CD4-positive, alpha-beta T cell (primary cell): ENCODE measurements at regions not wholly inside any gene's neighbourhood (a gene's known extent, or its start where the extent isn't known, plus 50 kb on each side); places are given as distances from the start of the nearest gene placed in this dataset.

Experiments used
- ATAC-seq: fragments of 200-7000 bp; cut with Tn5 transposase; one replicate; pipeline ENCODE4 v1.10.0; 2022; ENCODE audit warnings: mild to moderate bottlenecking; ENCODE audit not compliant: poor library complexity
- CTCF ChIA-PET: fragments of 350-600 bp; sonication (Branson Sonifier 250); formaldehyde crosslinking; loops from one replicate; lab custom pipeline; 2021; ENCODE audit warnings: antibody characterized with exemption, inconsistent platforms; lab: Charles Lee
- POLR2A ChIA-PET: fragments of 350-600 bp; sonication (Branson Sonifier 250); formaldehyde crosslinking; loops from one replicate; lab custom pipeline; 2021; ENCODE audit warnings: antibody characterized with exemption, inconsistent platforms; lab: Charles Lee
- DNase-seq, 14 experiments: peaks; one replicate each; pipeline ENCODE4 v3.0.0-alpha.2; 2013 to 2020; ENCODE audit warnings: mixed read lengths in 2 of 14
- H3K27ac ChIP-seq, 2 donors: one replicate each; pipeline versions ENCODE4 v1.5.1 to v1.7.0; 2013; ENCODE audit warnings: low read length in 2 of 2, low read depth in 1 of 2, mild to moderate bottlenecking in 1 of 2
- H3K27me3 ChIP-seq, 2 experiments: 1 replicate in 1 of 2; 2 replicates in 1 of 2; pipeline versions ENCODE4 v1.6.1 to v1.7.0; 2013; ENCODE audit warnings: low read length in 2 of 2, control low read depth in 1 of 2, mild to moderate bottlenecking in 1 of 2, moderate library complexity in 1 of 2; ENCODE audit not compliant: insufficient read depth in 2 of 2, control insufficient read depth in 1 of 2
- H3K36me3 ChIP-seq: one replicate; pipeline ENCODE4 v1.6.1; 2013; ENCODE audit warnings: low read length, control low read depth; ENCODE audit not compliant: insufficient read depth
- H3K4me1 ChIP-seq: one replicate; pipeline ENCODE4 v1.6.1; 2013; ENCODE audit warnings: low read length, control low read depth; ENCODE audit not compliant: insufficient read depth
- H3K4me3 ChIP-seq: one replicate; pipeline ENCODE4 v1.5.1; 2013; ENCODE audit warnings: mild to moderate bottlenecking, low read length, moderate library complexity
- H3K9me3 ChIP-seq, 2 experiments: 1 replicate in 1 of 2; 2 replicates in 1 of 2; pipeline versions ENCODE4 v1.6.1 to v1.7.0; 2013; ENCODE audit warnings: low read length in 2 of 2, mild to moderate bottlenecking in 2 of 2, control low read depth in 1 of 2, moderate library complexity in 1 of 2; ENCODE audit not compliant: control insufficient read depth in 1 of 2, insufficient read depth in 1 of 2
- H3K27ac Mint-ChIP-seq: one replicate; pipeline ENCODE4 v1.8.0; 2020; ENCODE audit warnings: mixed read lengths
- H3K27me3 Mint-ChIP-seq: one replicate; pipeline ENCODE4 v1.8.0; 2021; ENCODE audit warnings: mixed read lengths
- H3K36me3 Mint-ChIP-seq: one replicate; pipeline ENCODE4 v1.8.0; 2021; ENCODE audit warnings: low read depth, mixed read lengths
- H3K4me1 Mint-ChIP-seq: one replicate; pipeline ENCODE4 v1.8.0; 2021; ENCODE audit warnings: low read depth, mixed read lengths
- H3K4me3 Mint-ChIP-seq: one replicate; pipeline ENCODE4 v1.8.0; 2020; ENCODE audit warnings: mild to moderate bottlenecking, mixed read lengths
- H3K9me3 Mint-ChIP-seq: one replicate; pipeline ENCODE4 v1.8.0; 2020; ENCODE audit warnings: mixed read lengths
- intact Hi-C, 2 experiments: fragments of 100-400 bp; cut with DNase I in 1 of 2; cut with micrococcal nuclease in 1 of 2; formaldehyde crosslinking; loops; one replicate each; pipeline versions ENCODE4 v1.15.1 to v1.9.0; 2023 to 2025; cut with DNase I, micrococcal nuclease
- TF ChIP-seq, protein P1 (sequence below): fragments of 200-600 bp; IDR thresholded peaks from one replicate; pipeline ENCODE4 v1.8.0; 2022; ENCODE audit warnings: antibody characterized with exemption, mild to moderate bottlenecking

DNA sequence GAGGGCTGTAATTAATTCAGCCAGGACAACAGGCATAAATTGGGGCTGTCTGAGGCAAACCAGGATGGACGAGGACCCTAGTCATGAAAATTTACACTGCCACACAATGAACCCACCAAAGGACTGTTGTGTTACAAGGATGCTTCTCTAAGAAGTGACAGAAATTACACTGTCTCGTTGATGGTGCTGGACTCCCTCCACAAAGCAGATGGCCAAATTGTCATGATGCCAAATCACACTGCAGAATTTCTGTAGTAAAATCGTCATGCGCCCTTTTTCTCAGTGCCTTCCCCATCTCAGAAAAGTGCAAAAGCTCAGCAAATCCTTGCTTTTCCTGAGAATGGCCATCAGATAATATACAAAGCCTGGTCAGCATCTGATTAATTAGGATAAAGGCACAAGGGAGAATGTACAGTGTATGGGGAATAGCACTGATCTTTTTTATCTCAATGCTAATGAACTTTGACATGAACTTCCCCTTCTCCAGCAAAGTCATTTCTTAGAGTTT lies 545.8 kb downstream of the CSNK1G3 start:
- H3K27me3 ChIP-seq, result no peaks in the 10 kb centered on the region
- H3K27ac Mint-ChIP-seq, result no peak overlapping the region
- CTCF ChIA-PET, result no interaction called here
- no peaks in the 10 kb centered on the region for H3K4me1 ChIP-seq
- ATAC-seq (no peak), DNase-seq (no peak)
- TF ChIP-seq, protein P1, sequence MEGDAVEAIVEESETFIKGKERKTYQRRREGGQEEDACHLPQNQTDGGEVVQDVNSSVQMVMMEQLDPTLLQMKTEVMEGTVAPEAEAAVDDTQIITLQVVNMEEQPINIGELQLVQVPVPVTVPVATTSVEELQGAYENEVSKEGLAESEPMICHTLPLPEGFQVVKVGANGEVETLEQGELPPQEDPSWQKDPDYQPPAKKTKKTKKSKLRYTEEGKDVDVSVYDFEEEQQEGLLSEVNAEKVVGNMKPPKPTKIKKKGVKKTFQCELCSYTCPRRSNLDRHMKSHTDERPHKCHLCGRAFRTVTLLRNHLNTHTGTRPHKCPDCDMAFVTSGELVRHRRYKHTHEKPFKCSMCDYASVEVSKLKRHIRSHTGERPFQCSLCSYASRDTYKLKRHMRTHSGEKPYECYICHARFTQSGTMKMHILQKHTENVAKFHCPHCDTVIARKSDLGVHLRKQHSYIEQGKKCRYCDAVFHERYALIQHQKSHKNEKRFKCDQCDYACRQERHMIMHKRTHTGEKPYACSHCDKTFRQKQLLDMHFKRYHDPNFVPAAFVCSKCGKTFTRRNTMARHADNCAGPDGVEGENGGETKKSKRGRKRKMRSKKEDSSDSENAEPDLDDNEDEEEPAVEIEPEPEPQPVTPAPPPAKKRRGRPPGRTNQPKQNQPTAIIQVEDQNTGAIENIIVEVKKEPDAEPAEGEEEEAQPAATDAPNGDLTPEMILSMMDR, result no peak
- no peak overlapping the region for H3K27ac ChIP-seq
- no peaks in the 10 kb centered on the region for H3K36me3 Mint-ChIP-seq
- intact Hi-C loops, result no loop called here
- no peaks in the 10 kb centered on the region for H3K36me3 ChIP-seq
- H3K27me3 Mint-ChIP-seq, result no peaks in the 10 kb centered on the region
- H3K4me3 Mint-ChIP-seq, result no peak overlapping the region
- H3K4me3 ChIP-seq, result no peak overlapping the region
- peaks cover 4% of the 10 kb centered on the region for H3K4me1 Mint-ChIP-seq
- no peaks in the 10 kb centered on the region for H3K9me3 ChIP-seq
- POLR2A ChIA-PET, result no interaction called here
- H3K9me3 Mint-ChIP-seq, result peaks cover 2% of the 10 kb centered on the region

DNA sequence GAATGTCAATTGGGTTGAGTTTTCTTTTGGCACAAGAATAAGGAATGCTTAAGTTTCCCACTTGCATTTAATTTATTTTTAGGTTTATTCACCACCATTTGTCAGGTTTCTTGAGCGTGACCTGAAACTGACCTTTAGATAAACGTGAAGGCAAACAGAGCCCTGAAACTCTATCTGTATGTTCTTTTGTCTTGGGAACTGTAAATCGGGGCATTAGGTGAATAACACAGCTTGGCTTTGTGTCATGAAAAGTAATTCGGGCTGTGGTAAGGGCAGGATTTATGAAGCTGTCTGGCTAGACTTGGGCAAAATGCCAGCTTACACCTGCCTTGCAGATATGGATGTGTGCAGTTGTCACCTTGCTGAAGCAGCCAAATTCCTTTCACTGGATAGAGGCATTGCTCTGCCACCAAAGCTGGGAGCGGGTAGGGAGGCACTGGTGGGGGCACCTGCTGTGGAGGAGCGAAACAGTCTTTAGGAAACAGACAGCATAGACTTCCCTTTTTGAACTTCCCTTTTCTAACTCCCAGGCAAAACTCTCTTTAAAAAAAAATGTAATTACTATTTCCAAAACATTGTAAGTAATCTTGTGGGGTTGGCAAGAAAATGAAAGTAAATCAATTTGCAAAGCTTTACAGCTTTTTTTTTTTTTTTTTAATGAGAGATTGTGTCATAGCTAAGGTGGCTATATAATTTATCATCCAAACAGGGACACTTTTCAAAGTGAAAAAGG lies 545.2 kb downstream of the CSNK1G3 start:
- DNase-seq (peak in 3 of 14 experiments; percentile 11 to 20 (median 16)), ATAC-seq (no peak)
- no peaks in the 10 kb centered on the region for H3K27me3 ChIP-seq
- Mint-ChIP-seq H3K9me3 (no peaks in the 10 kb centered on the region), H3K4me3 (no peak overlapping the region), H3K36me3 (no peaks in the 10 kb centered on the region), H3K27me3 (no peaks in the 10 kb centered on the region), H3K4me1 (peaks cover 4% of the 10 kb centered on the region), H3K27ac (no peak overlapping the region)
- ChIA-PET CTCF (no interaction called here), POLR2A (no interaction called here)
- no peaks in the 10 kb centered on the region for H3K9me3 ChIP-seq
- intact Hi-C loops, result no loop called here
- TF ChIP-seq, protein P1, result no peak
- no peaks in the 10 kb centered on the region for H3K36me3 ChIP-seq
- H3K27ac ChIP-seq, result no peak overlapping the region
- H3K4me3 ChIP-seq, result no peak overlapping the region
- H3K4me1 ChIP-seq, result no peaks in the 10 kb centered on the region

DNA sequence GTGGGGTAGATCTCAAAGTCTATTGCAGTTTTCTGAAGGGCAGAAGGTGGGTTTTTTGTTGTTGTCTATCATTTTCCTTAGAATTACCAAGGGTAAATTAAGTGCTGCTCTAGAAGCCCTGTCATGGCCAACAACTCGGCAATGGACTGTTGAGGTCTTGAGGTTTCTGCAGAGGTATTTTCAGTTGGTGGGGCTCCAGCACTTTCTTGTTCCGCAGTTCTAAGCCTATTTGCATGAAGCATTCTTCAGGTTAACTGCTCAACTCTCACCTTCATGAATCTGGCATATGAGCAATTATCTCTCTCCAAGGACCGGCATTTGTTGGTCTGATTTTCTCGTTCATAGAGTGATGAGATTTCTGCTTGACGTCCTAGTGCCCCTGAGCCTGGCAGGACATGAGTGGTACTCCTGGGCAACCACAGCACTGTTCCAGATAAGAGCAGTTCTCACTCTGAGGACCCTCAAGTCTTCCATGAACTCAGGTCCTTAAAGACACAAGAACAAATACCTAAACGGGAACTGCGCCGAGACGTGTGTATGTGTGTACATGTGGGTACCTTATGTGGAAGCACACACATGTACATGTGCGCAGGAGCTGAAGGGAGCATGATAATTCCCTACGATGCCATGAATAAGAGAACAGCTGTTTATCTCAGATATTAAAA lies 544.5 kb downstream of the CSNK1G3 start:
- Histone ChIP-seq H3K27ac (no peak overlapping the region), H3K36me3 (no peaks in the 10 kb centered on the region), H3K9me3 (no peaks in the 10 kb centered on the region), H3K4me1 (no peaks in the 10 kb centered on the region), H3K27me3 (no peaks in the 10 kb centered on the region), H3K4me3 (no peak overlapping the region)
- intact Hi-C loops, result no loop called here
- Mint-ChIP-seq H3K27ac (no peak overlapping the region), H3K4me1 (peaks cover 4% of the 10 kb centered on the region), H3K36me3 (no peaks in the 10 kb centered on the region), H3K27me3 (no peaks in the 10 kb centered on the region), H3K9me3 (no peaks in the 10 kb centered on the region), H3K4me3 (no peak overlapping the region)
- CTCF ChIA-PET, result no interaction called here
- TF ChIP-seq, protein P1, result no peak
- POLR2A ChIA-PET, result no interaction called here
- DNase-seq (no peak), ATAC-seq (no peak)
